ENCODE measurements at regions not wholly inside any gene's neighbourhood (a gene's known extent, or its start where the extent isn't known, plus 50 kb on each side); places are given as distances from the start of the nearest gene placed in this dataset.

- peaks cover 4% of the 10 kb centered on the region for H3K4me1 Mint-ChIP-seq (ENCODE audit: low read depth)
- H3K36me3 Mint-ChIP-seq (ENCODE audit: insufficient read depth), result no peaks in the 10 kb centered on the region
These were observed 177.4 kb upstream of the LEF1 start for GRCh38 chr4:108345862-108346817.

GRCh38 chr4:108342325-108342970 is 173.7 kb upstream of the LEF1 start:
- H3K9me3 Mint-ChIP-seq (ENCODE audit: low read depth), result no peaks in the 10 kb centered on the region
- peaks cover 13% of the 10 kb centered on the region for H3K4me1 Mint-ChIP-seq (ENCODE audit: low read depth)
- DNase-seq (ENCODE audit: low spot score, unreplicated experiment), result no peak
- H3K36me3 Mint-ChIP-seq (ENCODE audit: insufficient read depth), result no peaks in the 10 kb centered on the region
- TF ChIP-seq CTCF (IDR thresholded peaks at IDR 0.05; ENCODE audit: unreplicated experiment), result no peak
- no peak overlapping the region for H3K4me3 Mint-ChIP-seq (ENCODE audit: low read depth)
- H3K27me3 Mint-ChIP-seq, result no peaks in the 10 kb centered on the region
- H3K27ac Mint-ChIP-seq, result no peak overlapping the region

More at GRCh38 chr4:108345862-108346817, 177.4 kb upstream of the LEF1 start:
- DNase-seq (ENCODE audit: low spot score, unreplicated experiment), result no peak
- Mint-ChIP-seq H3K27me3 (peaks cover 4% of the 10 kb centered on the region), H3K27ac (no peak overlapping the region), H3K9me3 (ENCODE audit: low read depth) (no peaks in the 10 kb centered on the region), H3K4me3 (ENCODE audit: low read depth) (no peak overlapping the region)
- TF ChIP-seq CTCF (IDR thresholded peaks at IDR 0.05; ENCODE audit: unreplicated experiment), result no peak

- TF ChIP-seq CTCF (IDR thresholded peaks at IDR 0.05; ENCODE audit: unreplicated experiment), result no peak
- Mint-ChIP-seq H3K27me3 (no peaks in the 10 kb centered on the region), H3K4me1 (ENCODE audit: low read depth) (peaks cover 15% of the 10 kb centered on the region), H3K27ac (no peak overlapping the region), H3K9me3 (ENCODE audit: low read depth) (no peaks in the 10 kb centered on the region), H3K4me3 (ENCODE audit: low read depth) (no peak overlapping the region), H3K36me3 (ENCODE audit: insufficient read depth) (no peaks in the 10 kb centered on the region)
- no peak for DNase-seq (ENCODE audit: low spot score, unreplicated experiment)
These were observed 169.2 kb upstream of the LEF1 start for GRCh38 chr4:108337923-108338322.

- Mint-ChIP-seq H3K4me3 (ENCODE audit: low read depth) (no peak overlapping the region), H3K4me1 (ENCODE audit: low read depth) (peaks cover 15% of the 10 kb centered on the region), H3K36me3 (ENCODE audit: insufficient read depth) (no peaks in the 10 kb centered on the region), H3K27ac (no peak overlapping the region), H3K27me3 (peaks cover 4% of the 10 kb centered on the region), H3K9me3 (ENCODE audit: low read depth) (no peaks in the 10 kb centered on the region)
- DNase-seq (ENCODE audit: low spot score, unreplicated experiment), result no peak
- TF ChIP-seq CTCF (IDR thresholded peaks at IDR 0.05; ENCODE audit: unreplicated experiment), result no peak
These were observed 167.3 kb upstream of the LEF1 start for GRCh38 chr4:108336076-108336475.

- Mint-ChIP-seq H3K27me3 (peaks cover 4% of the 10 kb centered on the region), H3K4me3 (ENCODE audit: low read depth) (no peak overlapping the region), H3K9me3 (ENCODE audit: low read depth) (no peaks in the 10 kb centered on the region), H3K36me3 (ENCODE audit: insufficient read depth) (no peaks in the 10 kb centered on the region), H3K4me1 (ENCODE audit: low read depth) (peaks cover 17% of the 10 kb centered on the region), H3K27ac (no peak overlapping the region)
- no peak for DNase-seq (ENCODE audit: low spot score, unreplicated experiment)
- TF ChIP-seq CTCF (IDR thresholded peaks at IDR 0.05; ENCODE audit: unreplicated experiment), result no peak
These were observed 166.3 kb upstream of the LEF1 start for GRCh38 chr4:108335081-108335480.

Data from progenitor cell of endocrine pancreas (in vitro differentiated cells).